GM18511 (cell line): ENCODE measurements at regions not wholly inside any gene's neighbourhood (a gene's known extent, or its start where the extent isn't known, plus 50 kb on each side); places are given as distances from the start of the nearest gene placed in this dataset.

ENCODE experiments used
- ATAC-seq: cut with Tn5 transposase; IDR thresholded peaks from one replicate; pipeline ENCODE4 v1.9.1; 2021; ENCODE audit warnings: mild to moderate bottlenecking, moderate library complexity; ENCODE audit not compliant: unreplicated experiment

DNA sequence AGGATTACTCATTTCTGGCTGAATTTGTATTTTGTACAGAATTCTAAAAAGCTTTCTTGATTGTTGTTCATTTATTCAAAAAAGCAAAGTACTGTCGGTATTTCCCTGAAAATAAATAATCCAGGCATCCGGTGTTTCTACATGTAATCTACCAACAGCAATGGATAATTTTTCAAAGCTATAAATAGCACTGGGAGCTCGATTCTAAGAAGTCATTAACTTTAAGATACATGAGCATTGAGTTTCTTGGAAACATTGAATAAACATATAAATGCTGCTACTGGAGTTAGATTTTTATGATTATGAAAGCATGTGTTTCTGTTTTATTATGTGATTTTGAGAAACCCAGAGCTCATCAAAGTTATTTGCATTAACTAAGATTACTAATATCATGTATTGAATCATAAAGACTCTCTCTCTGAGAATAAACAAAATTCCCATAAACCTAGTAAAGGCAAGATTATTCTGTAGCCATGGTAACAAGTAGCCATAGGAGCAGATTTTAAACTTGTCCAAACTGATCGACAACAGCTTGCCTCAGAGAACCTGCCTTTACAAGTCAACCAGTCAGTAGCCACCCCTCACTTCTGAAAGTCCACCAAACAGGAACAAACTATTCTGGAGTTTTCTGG, 197.0 kb downstream of the DRD1 start:
- no peak for ATAC-seq

DNA sequence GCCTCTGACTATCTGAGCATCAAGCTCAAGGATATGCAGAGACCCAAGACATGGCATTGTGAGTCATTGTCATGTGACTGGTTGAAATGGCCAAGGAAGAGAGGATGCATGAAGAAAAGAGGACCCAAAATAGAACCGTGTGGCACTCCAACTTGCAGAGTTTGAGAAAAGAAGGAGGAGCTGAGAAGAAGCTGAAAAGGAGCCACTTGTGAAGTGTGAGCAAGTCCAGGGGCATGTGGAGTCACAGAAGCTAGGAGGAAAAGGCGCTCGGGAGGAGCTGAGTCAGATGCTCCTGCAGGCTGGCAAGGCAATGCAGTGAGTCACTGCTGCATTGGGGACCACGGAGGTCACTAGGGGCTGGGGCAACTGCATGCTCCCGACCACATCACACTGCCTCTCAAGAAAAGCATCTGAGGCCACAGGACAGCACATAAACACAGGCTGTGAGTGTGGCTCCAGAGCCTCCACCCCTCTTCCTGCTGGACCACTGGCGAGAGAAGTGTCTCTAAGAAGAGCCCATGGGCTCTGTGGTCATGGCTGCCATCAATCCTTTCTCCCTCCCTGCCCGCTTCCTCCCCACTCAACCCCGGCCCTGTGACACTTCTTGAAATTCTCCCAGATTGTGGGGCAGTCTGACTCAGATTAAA, 197.6 kb downstream of the DRD1 start:
- ATAC-seq: no peak

GRCh38 chr5:175243441-175243840, 200.5 kb downstream of the DRD1 start:
- no peak for ATAC-seq

GRCh38 chr5:175242207-175242606, 201.8 kb downstream of the DRD1 start:
- ATAC-seq: no peak

- ATAC-seq: no peak
These were observed 205.7 kb downstream of the DRD1 start for GRCh38 chr5:175238326-175238725.

GRCh38 chr5:175236176-175236575, 207.8 kb downstream of the DRD1 start:
- no peak for ATAC-seq

DNA sequence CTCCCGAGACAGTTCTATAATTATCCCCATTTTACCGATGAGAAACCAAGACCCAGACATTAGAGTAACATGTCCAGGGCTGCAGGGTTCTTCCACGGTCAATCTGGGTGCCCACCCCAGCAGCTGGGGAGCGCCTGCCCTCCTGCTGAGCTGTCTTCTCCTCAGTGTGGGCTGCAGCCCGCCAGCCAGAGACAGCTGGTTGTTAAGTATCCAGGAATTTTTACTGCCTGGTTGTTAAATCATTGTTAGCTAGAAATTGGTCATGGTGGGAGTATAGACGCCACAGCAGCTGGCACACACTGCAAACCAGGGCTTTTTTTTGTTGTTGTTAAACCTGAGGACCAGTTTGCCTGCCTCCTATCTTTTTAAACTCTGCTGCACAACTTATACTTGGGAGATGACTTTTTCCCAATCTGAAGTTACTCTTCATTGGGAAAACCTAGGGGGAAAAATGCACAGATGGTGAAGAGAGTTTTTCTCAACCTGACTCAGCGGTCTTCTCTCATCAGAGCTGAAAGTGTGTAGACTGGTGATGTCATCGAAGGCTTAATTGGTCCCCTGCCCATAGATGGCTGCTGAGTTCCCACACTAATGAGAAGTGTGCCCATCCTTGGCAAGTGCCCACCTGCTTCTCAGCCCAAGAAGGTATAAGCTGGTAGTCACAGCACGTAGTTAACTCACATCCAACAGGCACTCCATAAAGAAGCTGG, 208.6 kb downstream of the DRD1 start:
- ATAC-seq: no peak

DNA sequence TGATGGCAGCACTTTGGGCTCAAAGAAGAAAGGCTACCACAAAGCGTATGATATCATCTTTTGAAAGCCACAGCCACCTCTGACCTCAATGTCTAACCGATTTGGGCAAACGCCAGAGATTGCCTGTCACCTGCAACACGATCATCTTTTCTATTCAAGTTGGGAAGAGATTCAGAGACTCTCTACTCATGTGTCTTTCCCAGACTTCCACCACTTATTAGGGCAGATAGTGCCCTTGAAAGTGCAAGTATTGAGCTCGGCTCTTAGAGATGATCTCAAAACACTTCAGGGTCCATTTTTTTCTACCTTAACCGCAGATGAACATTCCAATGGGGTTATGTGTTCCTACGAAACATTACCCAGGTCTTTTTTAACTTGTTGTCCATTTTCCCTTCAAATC, 213.7 kb downstream of the DRD1 start:
- ATAC-seq: no peak

- no peak for ATAC-seq
These were observed 217.5 kb downstream of the DRD1 start for GRCh38 chr5:175226506-175226905.

DNA sequence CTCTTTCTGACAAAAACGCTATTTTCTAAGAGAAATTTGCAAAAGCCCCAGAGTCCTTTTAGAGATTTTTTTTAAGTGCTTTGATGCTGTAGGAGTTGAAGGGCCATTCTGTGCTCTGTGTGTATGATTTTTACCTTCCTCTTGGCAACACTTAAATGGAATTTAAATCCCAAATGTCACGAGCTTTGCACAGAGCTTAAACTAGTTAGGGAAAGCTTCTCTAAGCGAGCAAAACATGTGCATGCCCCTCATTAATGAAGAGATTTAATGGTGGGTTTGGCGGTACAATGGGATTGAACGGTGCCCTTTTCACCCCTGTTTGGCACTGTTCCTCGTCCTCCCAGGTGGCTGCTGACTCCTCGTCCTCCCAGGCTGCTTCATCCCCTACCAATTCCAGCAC, 220.7 kb downstream of the DRD1 start:
- ATAC-seq: no peak

DNA sequence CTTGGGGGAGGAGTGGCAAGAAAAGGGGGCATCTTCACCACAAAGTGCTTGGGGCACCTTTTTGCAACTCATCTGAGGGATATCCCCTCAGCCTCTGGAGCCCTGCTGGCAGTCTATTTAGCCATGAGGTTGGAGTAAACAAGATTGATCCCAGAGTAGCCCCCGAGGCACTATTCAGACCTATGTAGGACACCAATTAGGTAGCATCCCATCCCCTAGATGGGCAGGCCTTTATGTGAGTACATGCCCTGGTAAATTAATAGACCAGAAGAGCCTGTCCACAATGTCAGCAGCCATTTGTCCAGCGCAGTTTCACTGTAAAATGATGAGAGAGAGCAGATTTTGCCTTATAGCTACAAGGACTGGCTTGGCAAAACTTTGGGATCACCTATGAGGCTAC, 221.4 kb downstream of the DRD1 start:
- ATAC-seq: no peak

DNA sequence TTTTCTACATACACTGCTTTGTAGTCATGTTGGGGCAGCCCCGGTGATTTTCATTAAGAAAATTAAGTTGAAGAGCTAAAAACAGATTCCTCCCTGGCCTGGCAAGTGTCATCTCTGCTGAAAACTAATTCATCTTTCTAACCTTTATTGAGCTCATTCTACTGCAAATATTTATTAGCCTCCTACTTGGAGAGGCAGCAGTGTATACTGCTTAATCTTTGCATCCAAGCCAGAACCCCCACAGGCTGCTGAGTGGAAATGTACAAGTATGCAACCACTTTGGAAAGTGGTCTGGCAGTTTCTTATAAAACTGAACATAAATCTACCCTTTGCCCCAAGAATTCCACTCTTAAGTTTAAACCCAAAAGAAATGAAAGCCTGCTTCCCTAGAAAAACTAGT, 223.4 kb downstream of the DRD1 start:
- no peak for ATAC-seq

DNA sequence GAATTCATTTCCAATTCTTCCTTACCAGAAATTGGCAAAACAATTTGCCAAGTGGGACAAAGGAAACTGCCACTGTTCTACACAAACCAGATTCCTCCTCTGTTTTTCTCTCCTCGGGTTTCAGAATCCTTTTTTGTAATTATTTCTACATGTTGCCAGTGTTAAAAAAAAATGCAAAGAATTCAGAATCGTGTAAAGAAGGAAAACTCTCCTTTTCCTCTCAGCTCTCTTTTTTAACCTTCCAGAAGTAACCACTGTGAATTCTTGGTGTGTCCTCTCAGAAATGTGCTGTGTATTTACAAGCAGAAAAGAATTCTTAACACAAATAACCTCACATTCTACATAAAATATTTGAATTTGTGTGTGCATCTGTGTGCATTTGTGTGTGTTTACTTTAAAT, 224.6 kb downstream of the DRD1 start:
- ATAC-seq: no peak

DNA sequence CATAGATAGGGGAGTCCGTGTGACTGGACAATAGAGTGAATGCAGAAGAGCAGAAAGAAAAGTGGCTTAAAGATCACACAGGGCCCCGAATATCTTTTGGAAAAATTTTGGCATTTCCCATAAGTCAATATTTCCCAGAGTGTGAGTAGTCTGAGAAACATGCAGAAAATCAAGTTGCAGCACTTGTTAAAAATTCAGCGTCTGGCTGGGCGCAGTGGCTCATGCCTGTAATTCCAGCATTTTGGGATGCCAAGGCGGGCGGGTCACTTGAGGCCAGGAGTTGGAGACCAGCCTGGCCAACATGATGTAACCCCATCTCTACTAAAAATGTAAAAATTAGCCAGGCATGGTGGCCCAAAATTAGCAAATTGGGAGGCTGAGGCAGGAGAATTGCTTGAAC, 227.0 kb downstream of the DRD1 start:
- no peak for ATAC-seq

DNA sequence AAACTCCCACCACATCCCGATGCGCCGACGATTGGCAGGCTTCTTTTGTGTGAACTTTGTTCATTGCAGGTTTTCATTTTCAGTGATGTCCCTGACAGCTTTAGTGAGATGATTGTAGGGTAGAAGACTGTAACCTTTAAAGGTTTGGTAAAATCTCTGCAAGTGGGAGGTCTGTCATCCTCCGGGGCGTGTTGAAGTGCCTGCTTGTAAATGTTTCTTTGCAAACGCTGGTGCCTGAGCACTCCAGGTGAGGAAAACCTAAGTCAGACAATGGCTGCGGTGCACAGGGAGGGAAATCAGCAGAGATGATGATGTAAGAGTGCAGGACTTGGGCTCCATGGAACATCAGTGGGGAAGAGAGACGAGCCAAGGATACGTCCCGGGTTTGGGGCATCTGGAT, 228.1 kb downstream of the DRD1 start:
- ATAC-seq: no peak

DNA sequence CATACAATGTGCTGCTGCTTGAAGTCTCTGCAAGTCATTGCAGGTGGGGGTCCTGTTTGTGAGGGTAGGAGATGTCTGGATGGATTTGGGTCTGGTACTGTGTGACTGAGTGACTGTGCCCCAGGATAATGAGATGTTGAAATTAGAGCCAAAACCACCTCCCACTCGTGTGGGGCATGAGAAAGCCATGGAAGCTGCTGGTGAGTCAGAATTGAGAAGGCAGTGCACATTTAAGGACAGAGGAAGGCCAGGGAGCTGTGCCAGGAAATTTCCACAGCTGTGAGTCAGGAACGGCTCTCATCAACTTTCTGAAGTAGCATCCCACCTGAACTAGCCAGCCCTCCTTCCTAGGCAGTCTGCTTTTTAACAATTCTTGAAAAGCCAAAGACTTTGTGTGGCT, 229.8 kb downstream of the DRD1 start:
- ATAC-seq: no peak

DNA sequence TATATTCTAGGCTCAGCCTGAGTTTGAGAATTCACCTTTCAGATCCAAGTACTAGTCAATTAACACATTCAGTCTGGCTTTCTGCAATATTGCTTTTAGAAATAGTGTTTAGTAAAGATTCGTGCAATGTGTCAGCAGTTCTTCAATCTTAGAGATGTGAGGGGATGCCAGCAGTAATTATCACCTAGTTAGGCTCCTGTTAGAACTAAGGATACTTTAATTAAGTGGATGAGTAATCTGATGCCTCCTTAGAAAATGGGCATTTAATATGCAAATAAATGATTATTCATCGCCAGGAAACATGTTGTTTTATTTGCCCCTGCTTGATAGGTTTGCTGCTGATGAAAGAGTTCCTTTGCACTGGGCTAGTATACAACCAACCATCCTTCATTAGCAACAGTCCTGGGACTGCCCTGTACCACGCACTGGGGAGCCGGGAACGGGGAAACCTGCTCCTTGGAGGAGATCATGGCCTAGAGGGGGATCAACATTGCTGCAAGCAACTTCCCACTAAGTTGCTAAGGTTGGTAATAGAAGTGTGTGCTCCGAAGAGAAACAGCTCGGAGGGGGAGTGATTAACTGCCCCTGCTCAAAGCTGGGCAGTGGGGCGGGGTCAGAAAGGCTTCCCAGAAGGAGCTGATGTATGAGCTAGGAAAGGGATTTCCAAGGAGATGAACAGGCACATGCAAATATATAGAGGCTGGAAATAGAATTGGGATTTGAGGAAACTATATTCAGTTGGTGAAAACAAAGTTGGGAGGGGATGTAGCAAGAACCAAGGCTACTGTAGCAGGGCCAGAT, 231.8 kb downstream of the DRD1 start:
- no peak for ATAC-seq

DNA sequence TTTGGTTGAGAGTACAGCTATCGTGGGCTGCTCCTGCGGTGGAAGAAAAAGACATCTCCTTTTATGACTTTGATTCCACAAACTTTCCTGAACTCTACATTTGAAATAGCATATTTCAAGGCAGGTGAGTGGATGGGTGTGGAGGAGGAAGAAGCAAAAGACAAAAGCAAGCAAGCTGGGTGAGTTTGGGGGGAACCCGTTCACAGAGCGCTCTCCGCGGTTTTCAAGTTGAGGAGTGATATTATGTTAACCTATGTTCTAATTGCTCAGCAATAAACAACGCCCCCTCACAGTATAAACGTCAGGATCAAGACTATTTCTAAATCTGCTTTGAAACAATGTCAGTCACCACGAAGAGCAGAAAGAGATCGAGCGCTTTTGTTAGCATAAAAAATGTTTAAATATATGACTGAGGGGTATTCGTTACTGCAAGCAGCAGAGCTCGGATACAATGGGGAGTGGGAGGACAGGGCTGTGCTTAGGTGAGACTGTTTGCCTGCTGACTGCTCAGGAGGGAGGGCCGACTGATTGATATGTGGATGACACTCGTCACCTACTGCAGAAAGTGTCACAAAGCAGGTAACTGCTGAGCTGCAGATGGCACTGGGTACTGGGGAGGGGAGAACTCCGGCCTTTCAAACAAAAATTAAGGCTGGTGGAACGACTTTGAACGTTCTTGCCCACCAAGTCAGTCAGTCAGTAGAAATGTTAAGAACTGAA, 236.5 kb downstream of the DRD1 start:
- no peak for ATAC-seq

DNA sequence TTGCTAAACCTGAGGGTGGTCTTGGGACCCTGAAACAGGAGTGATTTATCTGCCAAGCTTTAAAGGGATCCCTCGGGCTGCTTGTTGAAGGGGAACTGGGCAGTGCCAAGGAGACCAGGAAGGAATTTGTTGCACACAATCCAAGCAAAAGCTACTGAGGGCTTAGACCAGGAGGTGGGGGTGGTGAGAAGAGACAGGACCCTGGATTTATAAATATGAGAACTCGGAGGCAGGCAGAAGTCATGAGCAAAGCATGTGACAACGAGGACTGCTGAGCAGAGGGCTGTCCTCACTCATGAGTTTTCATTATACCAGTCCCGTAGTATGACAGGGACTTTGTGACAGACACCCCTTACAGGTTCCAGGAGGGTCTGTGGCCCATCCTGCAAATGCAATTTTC, 237.3 kb downstream of the DRD1 start:
- no peak for ATAC-seq

- ATAC-seq: no peak
These were observed 241.4 kb downstream of the DRD1 start for GRCh38 chr5:175202463-175203068.

DNA sequence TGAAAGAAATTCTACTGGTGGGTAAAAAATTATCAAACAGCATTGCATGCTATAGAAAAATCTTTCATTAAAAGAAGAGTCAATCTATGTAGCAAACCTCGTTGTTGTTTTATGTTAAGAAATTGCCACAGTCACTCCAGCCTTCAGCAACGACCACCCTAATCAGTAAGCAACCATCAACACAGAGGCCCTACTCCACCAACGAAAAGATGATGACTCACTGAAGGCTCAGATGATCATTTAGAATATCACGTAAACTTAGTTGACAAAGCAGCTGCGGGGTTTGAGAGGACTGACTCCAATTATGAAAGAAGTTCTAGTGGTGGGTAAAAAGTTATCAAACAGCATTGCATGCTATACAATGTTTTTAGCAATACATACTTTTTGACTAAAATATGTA, 242.6 kb downstream of the DRD1 start:
- no peak for ATAC-seq
